GM06990 (cell line): ENCODE measurements at regions not wholly inside any gene's neighbourhood (a gene's known extent, or its start where the extent isn't known, plus 50 kb on each side); places are given as distances from the start of the nearest gene placed in this dataset.

Source experiments
- DNase-seq: peaks from one replicate; pipeline ENCODE4 v3.0.0-alpha.2; 2011; ENCODE audit not compliant: insufficient read length; ENCODE audit errors: extremely low read depth
- H3K27me3 ChIP-seq: replicated peaks from 2 replicates; pipeline ENCODE4 v1.6.0; 2011; ENCODE audit warnings: low read length; ENCODE audit not compliant: control insufficient read depth, insufficient read depth
- H3K36me3 ChIP-seq: 2 replicates; pipeline ENCODE4 v1.5.1; 2011; ENCODE audit warnings: low read length; ENCODE audit not compliant: control insufficient read depth, insufficient read depth
- H3K4me3 ChIP-seq: replicated peaks from 2 replicates; pipeline ENCODE4 v1.5.1; 2011; ENCODE audit warnings: low read depth, mild to moderate bottlenecking, control low read depth, low read length
- TF ChIP-seq, protein P1 (sequence below): IDR thresholded peaks from 2 replicates; pipeline ENCODE4 v1.5.1; 2011; ENCODE audit warnings: low read length, control low read depth, mild to moderate bottlenecking, inconsistent platforms; ENCODE audit not compliant: insufficient read depth, poor library complexity, severe bottlenecking

DNA sequence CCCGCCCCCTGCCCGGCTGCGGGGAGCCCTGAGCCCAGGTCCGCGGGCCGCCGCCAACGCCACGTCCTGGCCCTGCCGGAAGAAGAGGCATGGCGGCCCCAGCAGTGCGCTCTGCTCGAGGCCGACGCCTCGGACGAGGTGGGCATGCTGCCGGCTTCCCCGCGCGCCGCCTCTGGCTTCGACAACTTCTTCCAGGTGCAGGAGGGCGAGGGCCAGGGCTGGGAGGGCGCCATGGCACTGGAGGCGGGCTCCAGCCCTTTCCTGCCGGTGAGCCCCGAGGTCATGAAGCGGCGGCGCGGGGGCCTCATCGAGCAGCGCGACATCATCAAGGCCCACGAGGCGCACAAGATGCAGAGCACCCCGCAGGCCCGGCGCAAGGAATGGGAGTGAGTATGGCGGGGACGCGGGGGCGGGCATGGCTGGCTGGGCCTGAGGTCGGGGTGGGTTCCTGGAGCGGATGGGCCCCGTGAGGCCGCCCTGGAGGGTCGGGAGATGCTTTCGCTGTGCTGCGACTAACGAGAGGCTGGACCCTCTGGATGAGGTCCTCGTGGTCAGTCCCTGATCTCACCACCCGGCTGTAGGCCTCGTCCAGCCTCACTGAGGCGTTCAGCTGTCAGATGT is 70.0 kb upstream of the CACNA1E start:
- no peaks in the 10 kb centered on the region; the same call in 1 of the 2 replicates for H3K27me3 ChIP-seq
- H3K4me3 ChIP-seq, result no peak overlapping the region
- no peak for DNase-seq
- TF ChIP-seq, protein P1, sequence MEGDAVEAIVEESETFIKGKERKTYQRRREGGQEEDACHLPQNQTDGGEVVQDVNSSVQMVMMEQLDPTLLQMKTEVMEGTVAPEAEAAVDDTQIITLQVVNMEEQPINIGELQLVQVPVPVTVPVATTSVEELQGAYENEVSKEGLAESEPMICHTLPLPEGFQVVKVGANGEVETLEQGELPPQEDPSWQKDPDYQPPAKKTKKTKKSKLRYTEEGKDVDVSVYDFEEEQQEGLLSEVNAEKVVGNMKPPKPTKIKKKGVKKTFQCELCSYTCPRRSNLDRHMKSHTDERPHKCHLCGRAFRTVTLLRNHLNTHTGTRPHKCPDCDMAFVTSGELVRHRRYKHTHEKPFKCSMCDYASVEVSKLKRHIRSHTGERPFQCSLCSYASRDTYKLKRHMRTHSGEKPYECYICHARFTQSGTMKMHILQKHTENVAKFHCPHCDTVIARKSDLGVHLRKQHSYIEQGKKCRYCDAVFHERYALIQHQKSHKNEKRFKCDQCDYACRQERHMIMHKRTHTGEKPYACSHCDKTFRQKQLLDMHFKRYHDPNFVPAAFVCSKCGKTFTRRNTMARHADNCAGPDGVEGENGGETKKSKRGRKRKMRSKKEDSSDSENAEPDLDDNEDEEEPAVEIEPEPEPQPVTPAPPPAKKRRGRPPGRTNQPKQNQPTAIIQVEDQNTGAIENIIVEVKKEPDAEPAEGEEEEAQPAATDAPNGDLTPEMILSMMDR, result no peak
- no peaks in the 10 kb centered on the region for H3K36me3 ChIP-seq

DNA sequence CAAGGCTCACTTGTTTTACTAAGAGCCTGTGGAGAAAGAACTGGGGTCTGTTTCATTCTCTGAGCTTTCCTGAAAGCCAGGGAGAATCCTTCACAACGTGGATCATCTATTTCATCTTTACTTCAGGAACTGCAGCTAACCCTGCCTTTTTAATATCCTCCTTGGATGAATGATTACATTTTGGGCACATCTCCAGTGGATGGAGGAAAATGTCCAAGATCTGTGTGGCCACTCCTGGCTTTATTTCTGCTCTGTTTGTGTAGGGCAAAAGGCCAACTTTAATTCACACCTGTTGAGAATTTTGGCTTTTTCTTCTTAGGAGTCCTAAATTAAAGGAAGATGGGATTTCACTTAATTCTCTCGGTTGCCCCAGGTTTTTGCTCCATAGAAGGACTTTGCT is 69.5 kb upstream of the CACNA1E start:
- H3K4me3 ChIP-seq, result no peak overlapping the region
- H3K27me3 ChIP-seq, result no peaks in the 10 kb centered on the region; the same call in 1 of the 2 replicates
- TF ChIP-seq, protein P1, result no peak
- DNase-seq, result no peak
- H3K36me3 ChIP-seq, result no peaks in the 10 kb centered on the region

DNA sequence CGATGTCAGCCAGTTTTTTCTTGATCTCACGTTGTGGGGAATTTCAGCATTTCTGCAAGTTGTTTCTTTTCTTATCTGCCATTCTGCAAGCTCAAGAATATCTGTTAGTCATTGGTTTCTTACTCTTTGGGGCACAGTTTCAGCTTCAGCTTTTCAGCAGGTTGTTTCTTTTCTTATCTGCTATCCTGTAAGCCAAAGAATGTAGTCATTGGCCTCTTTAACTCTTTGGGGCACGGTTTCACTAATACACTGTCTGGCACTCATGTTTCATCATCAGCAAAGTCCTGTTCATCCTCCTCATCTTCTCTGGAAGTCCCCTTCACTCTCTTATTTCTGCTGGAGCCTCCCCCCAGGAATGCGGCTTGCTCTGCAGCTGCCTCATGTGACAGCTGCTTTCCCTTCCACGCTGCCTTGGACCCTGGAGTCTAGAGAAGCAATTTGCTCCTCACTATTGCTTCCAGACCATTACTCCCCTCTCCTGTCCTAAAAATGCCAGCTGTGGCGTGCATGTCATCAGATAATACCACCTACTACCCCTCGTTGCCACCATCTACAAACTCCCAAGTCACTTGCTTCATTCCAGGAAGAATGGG is 67.0 kb upstream of the CACNA1E start:
- no peak overlapping the region for H3K4me3 ChIP-seq
- no peaks in the 10 kb centered on the region; the same call in 1 of the 2 replicates for H3K27me3 ChIP-seq
- no peak for DNase-seq
- no peaks in the 10 kb centered on the region for H3K36me3 ChIP-seq
- TF ChIP-seq, protein P1, result no peak

DNA sequence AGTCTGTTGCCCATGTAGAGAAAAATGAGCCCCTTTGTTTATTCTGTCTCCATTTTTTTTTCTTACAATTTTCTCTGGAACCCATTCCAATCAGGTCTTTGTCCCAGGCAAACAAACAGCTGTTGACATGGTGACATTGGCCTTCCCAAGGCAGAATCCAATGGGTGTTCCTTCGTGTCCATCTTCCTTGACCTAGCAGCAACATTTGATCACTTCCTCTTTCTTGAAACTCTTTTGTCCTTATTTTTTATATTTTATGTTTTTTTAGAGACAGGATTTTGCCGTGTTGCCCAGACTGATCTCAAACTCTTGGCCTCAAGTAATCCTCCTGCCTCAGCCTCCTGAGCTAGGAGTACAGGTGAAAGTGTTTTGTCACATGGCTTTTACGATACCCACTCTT is 65.4 kb upstream of the CACNA1E start:
- no peak for DNase-seq
- no peaks in the 10 kb centered on the region for H3K36me3 ChIP-seq
- no peak overlapping the region for H3K4me3 ChIP-seq
- no peaks in the 10 kb centered on the region; the same call in 1 of the 2 replicates for H3K27me3 ChIP-seq
- TF ChIP-seq, protein P1, result no peak

DNA sequence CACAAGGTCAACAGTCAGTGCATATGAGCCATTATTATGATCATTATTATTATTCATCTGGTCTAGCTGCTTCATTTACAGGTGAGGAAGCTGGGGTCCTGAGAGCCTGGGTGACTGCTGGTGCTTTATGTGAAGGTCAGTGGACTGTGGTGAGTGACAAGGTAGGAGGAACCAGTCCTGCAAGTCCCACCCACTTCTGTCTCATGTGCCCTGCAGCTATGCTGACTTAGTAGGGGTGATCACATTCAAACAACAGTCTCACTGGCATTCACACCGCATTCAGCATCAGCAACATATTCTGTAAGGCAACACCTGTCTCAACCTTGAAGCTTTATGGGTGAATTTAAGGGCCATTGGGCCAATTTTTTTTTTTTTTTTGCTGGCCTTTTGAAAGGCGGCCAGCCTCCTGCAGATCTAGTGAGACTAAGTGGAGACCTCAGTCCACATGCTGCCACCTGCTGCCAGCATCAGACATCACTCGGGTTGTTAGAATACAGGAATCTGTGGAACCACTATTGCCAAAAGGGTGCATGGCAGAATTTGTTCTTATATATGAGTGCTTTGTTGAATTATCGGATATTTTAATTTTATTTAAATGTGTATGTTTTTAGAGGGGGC is 59.9 kb upstream of the CACNA1E start:
- no peak overlapping the region for H3K4me3 ChIP-seq
- DNase-seq, result no peak
- H3K27me3 ChIP-seq, result no peaks in the 10 kb centered on the region
- H3K36me3 ChIP-seq, result no peaks in the 10 kb centered on the region
- TF ChIP-seq, protein P1, result peak; percentile 58
